Smooth muscle cell (in vitro differentiated cells): ENCODE measurements at regions not wholly inside any gene's neighbourhood (a gene's known extent, or its start where the extent isn't known, plus 50 kb on each side); places are given as distances from the start of the nearest gene placed in this dataset.
A peak's percentile ranks its signal among the peaks of the same experiment; 100 is the strongest.

Source experiments
- DNase-seq: peaks from one replicate; lab custom pipeline; 2025; ENCODE audit not compliant: unreplicated experiment; lab: John Stamatoyannopoulos, UW
- H2AFZ ChIP-seq: fragments of 200-600 bp; sonication (generic); 2 replicates; pipeline ENCODE4 v1.6.0; 2016; ENCODE audit warnings: antibody characterized with exemption, low read depth, mild to moderate bottlenecking
- H3F3A ChIP-seq: fragments of 200-600 bp; sonication (generic); 2 replicates; pipeline ENCODE4 v1.6.0; 2017; ENCODE audit warnings: antibody characterized with exemption, low read depth
- H3K27ac ChIP-seq: fragments of 200-600 bp; sonication (generic); 2 replicates; pipeline ENCODE4 v1.5.1; 2016; ENCODE audit warnings: low read depth, mild to moderate bottlenecking
- H3K27me3 ChIP-seq: fragments of 200-600 bp; sonication (generic); 2 replicates; pipeline ENCODE4 v1.6.1; 2016; ENCODE audit warnings: low read depth, mild to moderate bottlenecking
- H3K36me3 ChIP-seq: fragments of 200-600 bp; sonication (generic); 2 replicates; pipeline ENCODE4 v1.5.1; 2016; ENCODE audit warnings: low read depth
- H3K4me1 ChIP-seq: fragments of 200-600 bp; sonication (generic); 2 replicates; pipeline ENCODE4 v1.5.1; 2016; ENCODE audit warnings: low read depth
- H3K4me2 ChIP-seq: fragments of 200-600 bp; sonication (generic); 2 replicates; pipeline ENCODE4 v1.6.0; 2016; ENCODE audit warnings: mild to moderate bottlenecking
- H3K4me3 ChIP-seq: fragments of 200-600 bp; sonication (generic); 2 replicates; pipeline ENCODE4 v1.5.1; 2016; ENCODE audit warnings: mild to moderate bottlenecking
- H3K79me2 ChIP-seq: fragments of 200-600 bp; sonication (generic); 2 replicates; pipeline ENCODE4 v1.6.0; 2016; ENCODE audit warnings: low read depth, mild to moderate bottlenecking
- H3K9ac ChIP-seq: fragments of 200-600 bp; sonication (generic); 2 replicates; pipeline ENCODE4 v1.6.0; 2016; ENCODE audit warnings: low read depth
- H3K9me3 ChIP-seq: fragments of 200-600 bp; sonication (generic); replicated peaks from 2 replicates; pipeline ENCODE4 v1.5.1; 2016; ENCODE audit warnings: low read depth
- H4K20me1 ChIP-seq: fragments of 200-600 bp; sonication (generic); 2 replicates; pipeline ENCODE4 v1.6.0; 2016; ENCODE audit warnings: low read depth
- CTCF ChIP-seq: fragments of 200-600 bp; sonication (generic); IDR thresholded peaks from 2 replicates; pipeline ENCODE4 v1.5.1; 2017; ENCODE audit warnings: borderline replicate concordance, mild to moderate bottlenecking, antibody characterized with exemption; ENCODE audit not compliant: insufficient read depth, poor library complexity, severe bottlenecking
- WGBS: methylation state at CpG from one replicate; pipeline ENCODE4 v1.1.7; 2016; ENCODE audit warnings: low lambda C conversion rate; 5-methylcytosine and 5-hydroxymethylcytosine counted together

GRCh38 chr5:91282210-91282609 lies 100.9 kb downstream of the ARRDC3 start:
- Histone ChIP-seq H3K36me3 (no peaks in the 10 kb centered on the region), H3K9me3 (no peaks in the 10 kb centered on the region), H3K79me2 (no peaks in the 10 kb centered on the region), H3F3A (peaks cover 27% of the 10 kb centered on the region), H3K4me2 (peak overlapping the region; percentile 80), H3K4me3 (no peak overlapping the region), H3K9ac (no peak overlapping the region), H3K27ac (peak overlapping the region; percentile 95), H3K4me1 (peaks cover 14% of the 10 kb centered on the region), H4K20me1 (no peaks in the 10 kb centered on the region), H3K27me3 (no peaks in the 10 kb centered on the region), H2AFZ (no peak overlapping the region)
- DNase-seq, result no peak
- 93% methylated on average over 7 of the region's 7 CpGs for WGBS
- no peak for TF ChIP-seq CTCF

DNA sequence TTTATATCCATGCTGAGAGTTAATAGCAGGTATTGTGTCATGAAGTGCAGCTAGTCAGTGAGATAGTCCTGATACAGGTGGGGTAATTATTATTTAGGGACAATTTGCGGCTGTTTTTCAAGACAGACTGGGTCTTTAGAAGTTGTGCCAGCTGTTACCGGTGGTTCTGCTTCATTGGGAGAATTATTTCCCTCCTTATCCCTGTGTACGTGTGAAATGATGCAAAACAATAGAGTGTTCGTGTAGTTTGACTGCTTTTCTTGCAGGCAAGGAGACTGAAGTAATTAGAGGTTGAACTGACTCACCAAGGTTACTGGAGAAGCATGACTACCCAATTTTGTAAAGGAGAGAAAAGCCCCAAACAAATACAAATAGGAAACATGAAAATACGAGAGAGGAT lies 101.7 kb downstream of the ARRDC3 start:
- Histone ChIP-seq H3K36me3 (no peaks in the 10 kb centered on the region), H3K4me1 (peaks cover 14% of the 10 kb centered on the region), H2AFZ (no peak overlapping the region), H3K4me2 (peak overlapping the region; percentile 80), H3K9me3 (no peaks in the 10 kb centered on the region), H3F3A (peaks cover 27% of the 10 kb centered on the region), H3K27me3 (no peaks in the 10 kb centered on the region), H4K20me1 (no peaks in the 10 kb centered on the region), H3K4me3 (peak overlapping the region; percentile 47), H3K27ac (peak overlapping the region; percentile 95), H3K79me2 (no peaks in the 10 kb centered on the region), H3K9ac (peak overlapping the region; percentile 85)
- TF ChIP-seq CTCF, result no peak
- DNase-seq, result no peak
- whole genome bisulfite sequencing, result 23% methylated on average over 5 of the region's 5 CpGs

GRCh38 chr5:91280362-91281269 lies 102.5 kb downstream of the ARRDC3 start:
- no peak for TF ChIP-seq CTCF
- under 1% methylated on average over 42 of the region's 50 CpGs for WGBS

More at GRCh38 chr5:91280362-91281269, 102.5 kb downstream of the ARRDC3 start:
- Histone ChIP-seq H3K4me3 (peak overlapping the region; percentile 47), H3K27ac (peak overlapping the region; percentile 95), H3K9ac (peak overlapping the region; percentile 92), H3K79me2 (no peaks in the 10 kb centered on the region), H4K20me1 (no peaks in the 10 kb centered on the region), H3F3A (peaks cover 27% of the 10 kb centered on the region), H2AFZ (peak overlapping the region; percentile 52), H3K9me3 (no peaks in the 10 kb centered on the region), H3K36me3 (no peaks in the 10 kb centered on the region), H3K4me2 (peak overlapping the region; percentile 80), H3K27me3 (no peaks in the 10 kb centered on the region), H3K4me1 (peaks cover 14% of the 10 kb centered on the region)
- peak; percentile 83 for DNase-seq
